Liver (tissue), 3 donors: ENCODE measurements at regions not wholly inside any gene's neighbourhood (a gene's known extent, or its start where the extent isn't known, plus 50 kb on each side); places are given as distances from the start of the nearest gene placed in this dataset.

Source experiments
- GABPA ChIP-seq, 2 donors: IDR thresholded peaks in 1 of 2; conservative IDR thresholded peaks in 1 of 2; 2 replicates each; pipeline ENCODE4 v1.6.1; 2016; ENCODE audit warnings: antibody characterized with exemption in 2 of 2, mild to moderate bottlenecking in 1 of 2, moderate library complexity in 1 of 2
- JUND ChIP-seq, 2 donors: IDR thresholded peaks; 2 replicates each; pipeline ENCODE4 v1.6.1; 2016; ENCODE audit warnings: antibody characterized with exemption in 2 of 2
- NR2F2 ChIP-seq: IDR thresholded peaks from 2 replicates; pipeline ENCODE4 v1.6.1; 2016; ENCODE audit warnings: antibody characterized with exemption
- SP1 ChIP-seq: IDR thresholded peaks from 2 replicates; pipeline ENCODE4 v1.6.1; 2018; ENCODE audit warnings: antibody characterized with exemption, mild to moderate bottlenecking
- TAF1 ChIP-seq: conservative IDR thresholded peaks from 2 replicates; pipeline ENCODE4 v1.6.1; 2016; ENCODE audit warnings: antibody characterized with exemption, mild to moderate bottlenecking
- ZBTB33 ChIP-seq: IDR thresholded peaks from 2 replicates; pipeline ENCODE4 v1.6.1; 2016; ENCODE audit warnings: antibody characterized with exemption
- TF ChIP-seq, protein P1 (sequence below): fragments of 150-350 bp; IDR thresholded peaks from 2 replicates; pipeline ENCODE4 v1.5.1; 2017; ENCODE audit warnings: improper control_type of control experiment, low read depth, low read length; ENCODE audit not compliant: missing input control
- donor health status: healthy.
- donor health status: healthy.

DNA sequence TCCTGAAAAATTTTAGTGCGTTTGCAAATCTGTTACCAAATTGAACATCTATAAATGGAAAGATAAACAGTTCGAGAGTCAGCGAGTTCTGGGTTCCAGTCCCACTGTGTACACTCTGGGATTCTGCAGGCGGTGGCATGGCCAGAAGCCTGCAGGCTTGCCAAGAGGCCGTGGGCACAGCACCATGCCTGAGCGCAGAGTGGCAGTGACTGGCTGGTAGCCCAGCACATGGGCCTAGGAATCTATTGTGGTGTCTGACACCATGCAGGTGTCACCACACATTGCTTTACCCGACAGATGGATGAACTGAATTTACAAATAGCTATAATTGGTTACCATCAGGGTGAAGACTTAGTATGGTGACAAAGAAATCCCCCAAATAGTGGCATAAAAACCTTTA, 71.7 kb upstream of the TLR3 start:
- TF ChIP-seq GABPA (IDR thresholded peaks at IDR 0.05 in 1 of 2, conservative IDR thresholded peaks at IDR 0.05 in 1 of 2) (no peak), TAF1 (no peak), JUND (IDR thresholded peaks at IDR 0.05) (no peak), NR2F2 (no peak), SP1 (no peak), ZBTB33 (no peak)
- TF ChIP-seq, protein P1, sequence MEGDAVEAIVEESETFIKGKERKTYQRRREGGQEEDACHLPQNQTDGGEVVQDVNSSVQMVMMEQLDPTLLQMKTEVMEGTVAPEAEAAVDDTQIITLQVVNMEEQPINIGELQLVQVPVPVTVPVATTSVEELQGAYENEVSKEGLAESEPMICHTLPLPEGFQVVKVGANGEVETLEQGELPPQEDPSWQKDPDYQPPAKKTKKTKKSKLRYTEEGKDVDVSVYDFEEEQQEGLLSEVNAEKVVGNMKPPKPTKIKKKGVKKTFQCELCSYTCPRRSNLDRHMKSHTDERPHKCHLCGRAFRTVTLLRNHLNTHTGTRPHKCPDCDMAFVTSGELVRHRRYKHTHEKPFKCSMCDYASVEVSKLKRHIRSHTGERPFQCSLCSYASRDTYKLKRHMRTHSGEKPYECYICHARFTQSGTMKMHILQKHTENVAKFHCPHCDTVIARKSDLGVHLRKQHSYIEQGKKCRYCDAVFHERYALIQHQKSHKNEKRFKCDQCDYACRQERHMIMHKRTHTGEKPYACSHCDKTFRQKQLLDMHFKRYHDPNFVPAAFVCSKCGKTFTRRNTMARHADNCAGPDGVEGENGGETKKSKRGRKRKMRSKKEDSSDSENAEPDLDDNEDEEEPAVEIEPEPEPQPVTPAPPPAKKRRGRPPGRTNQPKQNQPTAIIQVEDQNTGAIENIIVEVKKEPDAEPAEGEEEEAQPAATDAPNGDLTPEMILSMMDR, result no peak
